ENCODE measurements at regions not wholly inside any gene's neighbourhood (a gene's known extent, or its start where the extent isn't known, plus 50 kb on each side); places are given as distances from the start of the nearest gene placed in this dataset.

DNA sequence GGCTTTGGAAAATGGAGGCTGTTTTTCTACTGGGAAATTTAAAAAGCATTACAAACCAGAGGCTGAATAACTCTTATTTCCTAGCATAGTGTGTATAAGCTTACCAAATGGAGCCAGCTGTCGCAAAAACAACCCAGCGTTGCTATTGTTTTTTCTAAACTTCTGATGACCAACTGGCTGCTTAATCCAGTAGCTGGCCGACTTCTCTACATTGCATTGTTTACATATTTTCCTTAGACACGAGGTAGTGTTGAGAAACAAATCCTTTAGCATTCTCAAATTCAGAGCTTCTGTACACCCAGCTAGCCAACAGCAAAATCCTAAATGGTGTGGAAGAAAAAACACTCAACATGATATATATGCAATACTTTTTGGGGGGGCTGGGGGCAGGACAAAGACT lies 161.0 kb upstream of the ADAMTS9 start:
- TF ChIP-seq, protein P1, sequence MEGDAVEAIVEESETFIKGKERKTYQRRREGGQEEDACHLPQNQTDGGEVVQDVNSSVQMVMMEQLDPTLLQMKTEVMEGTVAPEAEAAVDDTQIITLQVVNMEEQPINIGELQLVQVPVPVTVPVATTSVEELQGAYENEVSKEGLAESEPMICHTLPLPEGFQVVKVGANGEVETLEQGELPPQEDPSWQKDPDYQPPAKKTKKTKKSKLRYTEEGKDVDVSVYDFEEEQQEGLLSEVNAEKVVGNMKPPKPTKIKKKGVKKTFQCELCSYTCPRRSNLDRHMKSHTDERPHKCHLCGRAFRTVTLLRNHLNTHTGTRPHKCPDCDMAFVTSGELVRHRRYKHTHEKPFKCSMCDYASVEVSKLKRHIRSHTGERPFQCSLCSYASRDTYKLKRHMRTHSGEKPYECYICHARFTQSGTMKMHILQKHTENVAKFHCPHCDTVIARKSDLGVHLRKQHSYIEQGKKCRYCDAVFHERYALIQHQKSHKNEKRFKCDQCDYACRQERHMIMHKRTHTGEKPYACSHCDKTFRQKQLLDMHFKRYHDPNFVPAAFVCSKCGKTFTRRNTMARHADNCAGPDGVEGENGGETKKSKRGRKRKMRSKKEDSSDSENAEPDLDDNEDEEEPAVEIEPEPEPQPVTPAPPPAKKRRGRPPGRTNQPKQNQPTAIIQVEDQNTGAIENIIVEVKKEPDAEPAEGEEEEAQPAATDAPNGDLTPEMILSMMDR (IDR thresholded peaks at IDR 0.05), result no peak
- TF ChIP-seq POLR2AphosphoS5 (IDR thresholded peaks at IDR 0.05) (no peak), POLR2A (IDR thresholded peaks at IDR 0.05; ENCODE audit: low read depth) (no peak)
